ENCODE measurements at regions not wholly inside any gene's neighbourhood (a gene's known extent, or its start where the extent isn't known, plus 50 kb on each side); places are given as distances from the start of the nearest gene placed in this dataset.

- Histone ChIP-seq H3K9me2 (replicated peaks; ENCODE audit: insufficient read depth, low read length) (no peaks in the 10 kb centered on the region), H3K27me3 (replicated peaks; ENCODE audit: insufficient read depth, low read length) (peaks cover 10% of the 10 kb centered on the region), H4K20me1 (ENCODE audit: insufficient read depth, low read length) (no peaks in the 10 kb centered on the region), H3K36me3 (replicated peaks; ENCODE audit: insufficient read depth, low read length) (no peaks in the 10 kb centered on the region), H3K4me3 (ENCODE audit: low read length) (no peak overlapping the region), H2AFZ (ENCODE audit: low read length) (no peak overlapping the region), H3K9me3 (replicated peaks; ENCODE audit: insufficient read depth, low read length) (no peaks in the 10 kb centered on the region), H3F3A (ENCODE audit: insufficient read depth, low read length) (no peaks in the 10 kb centered on the region), H3K4me1 (ENCODE audit: low read length) (no peaks in the 10 kb centered on the region), H3K4me2 (ENCODE audit: low read depth, low read length) (no peak overlapping the region), H3K9ac (ENCODE audit: low read length) (no peak overlapping the region), H3K27ac (ENCODE audit: low read length) (no peak overlapping the region), H3K79me2 (ENCODE audit: low read length) (no peaks in the 10 kb centered on the region)
- DNase-seq: no peak
- no peak for TF ChIP-seq CTCF (IDR thresholded peaks at IDR 0.05; ENCODE audit: low read length)
- no peak for TF ChIP-seq EZH2phosphoT487 (IDR thresholded peaks at IDR 0.05; ENCODE audit: low read length)
- TF ChIP-seq EZH2 (optimal IDR thresholded peaks at IDR 0.05; ENCODE audit: low read depth, low read length): no peak
Measured at GRCh38 chr9:89993678-89994630, 389.1 kb downstream of the GADD45G start.

- H3K79me2 ChIP-seq (ENCODE audit: low read length): no peaks in the 10 kb centered on the region
- no peaks in the 10 kb centered on the region for H3K36me3 ChIP-seq (replicated peaks; ENCODE audit: insufficient read depth, low read length)
- H3K9me2 ChIP-seq (replicated peaks; ENCODE audit: insufficient read depth, low read length): no peaks in the 10 kb centered on the region
- DNase-seq: no peak
- no peak for TF ChIP-seq CTCF (IDR thresholded peaks at IDR 0.05; ENCODE audit: low read length)
- TF ChIP-seq EZH2 (optimal IDR thresholded peaks at IDR 0.05; ENCODE audit: low read depth, low read length): no peak
- TF ChIP-seq EZH2phosphoT487 (IDR thresholded peaks at IDR 0.05; ENCODE audit: low read length): no peak
- peaks cover 5% of the 10 kb centered on the region; the same call in 1 of the 2 replicates for H3K4me1 ChIP-seq (ENCODE audit: low read length)
- H3F3A ChIP-seq (ENCODE audit: insufficient read depth, low read length): peaks cover 11% of the 10 kb centered on the region; the same call in 1 of the 2 replicates
- no peak overlapping the region for H3K9ac ChIP-seq (ENCODE audit: low read length)
- no peaks in the 10 kb centered on the region for H3K9me3 ChIP-seq (replicated peaks; ENCODE audit: insufficient read depth, low read length)
- H2AFZ ChIP-seq (ENCODE audit: low read length): no peak overlapping the region
- H3K27me3 ChIP-seq (replicated peaks; ENCODE audit: insufficient read depth, low read length): peaks cover 12% of the 10 kb centered on the region
- no peak overlapping the region for H3K27ac ChIP-seq (ENCODE audit: low read length)
- H3K4me2 ChIP-seq (ENCODE audit: low read depth, low read length): no peak overlapping the region
- H4K20me1 ChIP-seq (ENCODE audit: insufficient read depth, low read length): no peaks in the 10 kb centered on the region
- H3K4me3 ChIP-seq (ENCODE audit: low read length): no peak overlapping the region
Measured at GRCh38 chr9:89994988-89995613, 390.3 kb downstream of the GADD45G start.

- H3K9me3 ChIP-seq (replicated peaks; ENCODE audit: insufficient read depth, low read length): no peaks in the 10 kb centered on the region
- H3K27me3 ChIP-seq (replicated peaks; ENCODE audit: insufficient read depth, low read length): peaks cover 22% of the 10 kb centered on the region
- DNase-seq: no peak
- H3K4me1 ChIP-seq (ENCODE audit: low read length): peaks cover 9% of the 10 kb centered on the region; the same call in 1 of the 2 replicates
- no peak overlapping the region for H3K4me3 ChIP-seq (ENCODE audit: low read length)
- no peaks in the 10 kb centered on the region for H3K36me3 ChIP-seq (replicated peaks; ENCODE audit: insufficient read depth, low read length)
- TF ChIP-seq EZH2 (optimal IDR thresholded peaks at IDR 0.05; ENCODE audit: low read depth, low read length) (no peak), CTCF (IDR thresholded peaks at IDR 0.05; ENCODE audit: low read length) (no peak)
- H3K9me2 ChIP-seq (replicated peaks; ENCODE audit: insufficient read depth, low read length): no peaks in the 10 kb centered on the region
- H3K9ac ChIP-seq (ENCODE audit: low read length): no peak overlapping the region
- H3K4me2 ChIP-seq (ENCODE audit: low read depth, low read length): no peak overlapping the region
- no peaks in the 10 kb centered on the region for H3K79me2 ChIP-seq (ENCODE audit: low read length)
- no peaks in the 10 kb centered on the region for H4K20me1 ChIP-seq (ENCODE audit: insufficient read depth, low read length)
- H3K27ac ChIP-seq (ENCODE audit: low read length): no peak overlapping the region
- peaks cover 11% of the 10 kb centered on the region; the same call in 1 of the 2 replicates for H3F3A ChIP-seq (ENCODE audit: insufficient read depth, low read length)
- no peak overlapping the region for H2AFZ ChIP-seq (ENCODE audit: low read length)
Measured at GRCh38 chr9:89996116-89996515, 391.3 kb downstream of the GADD45G start.
